ENCODE measurements at regions not wholly inside any gene's neighbourhood (a gene's known extent, or its start where the extent isn't known, plus 50 kb on each side); places are given as distances from the start of the nearest gene placed in this dataset.

- TF ChIP-seq PRDM4 (tag by site-specific recombination; IDR thresholded peaks at IDR 0.05) = no peak
- TF ChIP-seq CTCF (tag by site-specific recombination; IDR thresholded peaks at IDR 0.05) = no peak
Measured at GRCh38 chr20:40046703-40047102, 642.3 kb downstream of the MAFB start.

Data from HEK293 (cell line).